AG20443 (cell line): ENCODE measurements at regions not wholly inside any gene's neighbourhood (a gene's known extent, or its start where the extent isn't known, plus 50 kb on each side); places are given as distances from the start of the nearest gene placed in this dataset.

ENCODE experiments used
- DNase-seq: peaks from one replicate; pipeline ENCODE4 v3.0.0; 2012; ENCODE audit warnings: low spot score, mixed read lengths

GRCh38 chr20:7650086-7650879, 290.0 kb downstream of the HAO1 start:
- DNase-seq: peak; percentile 88

- no peak for DNase-seq
Measured at GRCh38 chr20:7654231-7654630, 286.0 kb downstream of the HAO1 start.

GRCh38 chr20:7656687-7657467, 283.4 kb downstream of the HAO1 start:
- DNase-seq: no peak

- no peak for DNase-seq
Measured at GRCh38 chr20:7657569-7657968, 282.7 kb downstream of the HAO1 start.

- DNase-seq: no peak
Measured at GRCh38 chr20:7660165-7660564, 280.1 kb downstream of the HAO1 start.

GRCh38 chr20:7665376-7665775, 274.9 kb downstream of the HAO1 start:
- no peak for DNase-seq

GRCh38 chr20:7667194-7667593, 273.1 kb downstream of the HAO1 start:
- no peak for DNase-seq

GRCh38 chr20:7672571-7672970, 267.7 kb downstream of the HAO1 start:
- no peak for DNase-seq

- DNase-seq: peak; percentile 33
Measured at GRCh38 chr20:7673841-7674240, 266.4 kb downstream of the HAO1 start.

- DNase-seq: no peak
Measured at GRCh38 chr20:7682916-7683315, 257.3 kb downstream of the HAO1 start.

GRCh38 chr20:7687065-7687464, 253.2 kb downstream of the HAO1 start:
- DNase-seq: no peak

- DNase-seq: no peak
Measured at GRCh38 chr20:7689151-7689550, 251.1 kb downstream of the HAO1 start.

GRCh38 chr20:7691647-7692269, 248.5 kb downstream of the HAO1 start:
- no peak for DNase-seq

- DNase-seq: no peak
Measured at GRCh38 chr20:7692478-7692877, 247.8 kb downstream of the HAO1 start.

GRCh38 chr20:7693761-7694160, 246.5 kb downstream of the HAO1 start:
- no peak for DNase-seq

GRCh38 chr20:7695051-7695495, 245.2 kb downstream of the HAO1 start:
- DNase-seq: no peak

GRCh38 chr20:7695635-7696034, 244.6 kb downstream of the HAO1 start:
- peak; percentile 46 for DNase-seq

GRCh38 chr20:7696311-7696710, 243.9 kb downstream of the HAO1 start:
- DNase-seq: peak; percentile 32

- no peak for DNase-seq
Measured at GRCh38 chr20:7702141-7702540, 238.1 kb downstream of the HAO1 start.

GRCh38 chr20:7703551-7703961, 236.7 kb downstream of the HAO1 start:
- DNase-seq: no peak

- no peak for DNase-seq
Measured at GRCh38 chr20:7703996-7704395, 236.3 kb downstream of the HAO1 start.

GRCh38 chr20:7708112-7708511, 232.1 kb downstream of the HAO1 start:
- no peak for DNase-seq

- DNase-seq: no peak
Measured at GRCh38 chr20:7708782-7709181, 231.5 kb downstream of the HAO1 start.
